Sigmoid colon (tissue), 4 donors: ENCODE measurements at regions not wholly inside any gene's neighbourhood (a gene's known extent, or its start where the extent isn't known, plus 50 kb on each side); places are given as distances from the start of the nearest gene placed in this dataset.

Source experiments
- EP300 ChIP-seq, 4 donors: sonication (generic); formaldehyde crosslinking; IDR thresholded peaks; one replicate each; pipeline ENCODE4 v1.6.1; 2017; ENCODE audit warnings: antibody characterized with exemption in 4 of 4
- POLR2A ChIP-seq, 2 donors: fragments of 450-650 bp; IDR thresholded peaks; one replicate each; pipeline ENCODE4 v1.6.1; 2016; ENCODE audit warnings: antibody characterized with exemption in 2 of 2, mild to moderate bottlenecking in 2 of 2, moderate library complexity in 2 of 2
- POLR2AphosphoS5 ChIP-seq, 4 donors: sonication (generic); formaldehyde crosslinking; IDR thresholded peaks; one replicate each; pipeline ENCODE4 v1.6.1; 2017; ENCODE audit warnings: antibody characterized with exemption in 4 of 4
- TF ChIP-seq, protein P1 (sequence below), 4 experiments: fragments of 450-650 bp in 3 of 4; fragments of 200-600 bp in 1 of 4; IDR thresholded peaks; one replicate each; pipeline ENCODE4 v1.5.1; 2016 to 2019; ENCODE audit warnings: antibody characterized with exemption in 4 of 4, mild to moderate bottlenecking in 3 of 4, moderate library complexity in 2 of 4

- TF ChIP-seq, protein P1, sequence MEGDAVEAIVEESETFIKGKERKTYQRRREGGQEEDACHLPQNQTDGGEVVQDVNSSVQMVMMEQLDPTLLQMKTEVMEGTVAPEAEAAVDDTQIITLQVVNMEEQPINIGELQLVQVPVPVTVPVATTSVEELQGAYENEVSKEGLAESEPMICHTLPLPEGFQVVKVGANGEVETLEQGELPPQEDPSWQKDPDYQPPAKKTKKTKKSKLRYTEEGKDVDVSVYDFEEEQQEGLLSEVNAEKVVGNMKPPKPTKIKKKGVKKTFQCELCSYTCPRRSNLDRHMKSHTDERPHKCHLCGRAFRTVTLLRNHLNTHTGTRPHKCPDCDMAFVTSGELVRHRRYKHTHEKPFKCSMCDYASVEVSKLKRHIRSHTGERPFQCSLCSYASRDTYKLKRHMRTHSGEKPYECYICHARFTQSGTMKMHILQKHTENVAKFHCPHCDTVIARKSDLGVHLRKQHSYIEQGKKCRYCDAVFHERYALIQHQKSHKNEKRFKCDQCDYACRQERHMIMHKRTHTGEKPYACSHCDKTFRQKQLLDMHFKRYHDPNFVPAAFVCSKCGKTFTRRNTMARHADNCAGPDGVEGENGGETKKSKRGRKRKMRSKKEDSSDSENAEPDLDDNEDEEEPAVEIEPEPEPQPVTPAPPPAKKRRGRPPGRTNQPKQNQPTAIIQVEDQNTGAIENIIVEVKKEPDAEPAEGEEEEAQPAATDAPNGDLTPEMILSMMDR (IDR thresholded peaks at IDR 0.05), result no peak
- TF ChIP-seq POLR2AphosphoS5 (IDR thresholded peaks at IDR 0.05) (no peak), EP300 (IDR thresholded peaks at IDR 0.05) (no peak), POLR2A (IDR thresholded peaks at IDR 0.05) (no peak)
Observed at GRCh38 chr6:169323221-169323620, 69.6 kb upstream of the THBS2 start.
